C4-2B (cell line): ENCODE measurements at regions not wholly inside any gene's neighbourhood (a gene's known extent, or its start where the extent isn't known, plus 50 kb on each side); places are given as distances from the start of the nearest gene placed in this dataset.

Experiments used
- H3K27ac ChIP-seq: fragments of 450-650 bp; 2 replicates; pipeline ENCODE4 v1.5.1; 2017
- ZFX ChIP-seq: fragments of 450-650 bp; IDR thresholded peaks from 2 replicates; pipeline ENCODE4 v1.6.1; 2017
- TF ChIP-seq, protein P1 (sequence below): fragments of 450-650 bp; conservative IDR thresholded peaks from 2 replicates; pipeline ENCODE4 v1.5.1; 2017; ENCODE audit warnings: mild to moderate bottlenecking

DNA sequence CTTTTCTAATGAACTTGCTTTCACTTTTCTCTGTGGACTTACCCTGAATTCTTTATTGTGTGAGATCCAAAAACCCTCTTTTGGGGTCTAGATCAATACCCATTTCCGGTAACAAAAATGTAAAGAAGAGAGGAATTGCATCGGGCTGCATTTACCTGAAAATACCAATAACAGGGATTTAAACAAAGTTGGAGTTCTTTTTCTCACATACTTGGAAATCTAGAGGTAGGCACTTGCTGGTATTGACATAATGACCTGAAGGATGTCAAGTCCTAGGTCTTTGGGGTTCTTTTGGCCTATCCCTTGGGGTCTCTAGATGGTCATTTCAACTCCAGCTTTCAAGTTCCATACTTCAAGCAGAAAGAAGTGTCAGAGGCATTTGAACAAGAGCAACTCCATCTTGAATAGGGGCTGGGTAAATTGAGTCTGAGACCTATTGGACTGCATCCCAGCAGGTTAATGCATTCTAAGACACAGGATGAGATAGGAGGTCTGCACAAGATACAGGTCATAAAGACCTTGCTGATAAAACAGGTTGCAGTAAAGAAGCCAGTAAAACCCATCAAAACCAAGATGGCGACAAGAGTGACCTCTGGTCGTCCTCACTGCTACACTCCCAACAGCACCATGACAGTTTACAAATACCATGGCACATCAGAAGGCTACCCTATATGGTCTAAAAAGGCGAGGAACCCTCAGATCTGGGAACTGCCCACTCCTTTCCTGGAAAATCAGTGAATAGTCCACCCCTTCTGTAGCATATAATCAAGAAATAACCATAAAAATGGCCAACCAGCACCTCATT, 50.8 kb upstream of the ZNF280D start:
- TF ChIP-seq, protein P1, sequence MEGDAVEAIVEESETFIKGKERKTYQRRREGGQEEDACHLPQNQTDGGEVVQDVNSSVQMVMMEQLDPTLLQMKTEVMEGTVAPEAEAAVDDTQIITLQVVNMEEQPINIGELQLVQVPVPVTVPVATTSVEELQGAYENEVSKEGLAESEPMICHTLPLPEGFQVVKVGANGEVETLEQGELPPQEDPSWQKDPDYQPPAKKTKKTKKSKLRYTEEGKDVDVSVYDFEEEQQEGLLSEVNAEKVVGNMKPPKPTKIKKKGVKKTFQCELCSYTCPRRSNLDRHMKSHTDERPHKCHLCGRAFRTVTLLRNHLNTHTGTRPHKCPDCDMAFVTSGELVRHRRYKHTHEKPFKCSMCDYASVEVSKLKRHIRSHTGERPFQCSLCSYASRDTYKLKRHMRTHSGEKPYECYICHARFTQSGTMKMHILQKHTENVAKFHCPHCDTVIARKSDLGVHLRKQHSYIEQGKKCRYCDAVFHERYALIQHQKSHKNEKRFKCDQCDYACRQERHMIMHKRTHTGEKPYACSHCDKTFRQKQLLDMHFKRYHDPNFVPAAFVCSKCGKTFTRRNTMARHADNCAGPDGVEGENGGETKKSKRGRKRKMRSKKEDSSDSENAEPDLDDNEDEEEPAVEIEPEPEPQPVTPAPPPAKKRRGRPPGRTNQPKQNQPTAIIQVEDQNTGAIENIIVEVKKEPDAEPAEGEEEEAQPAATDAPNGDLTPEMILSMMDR = no peak
- no peak for TF ChIP-seq ZFX
- H3K27ac ChIP-seq = no peak overlapping the region

DNA sequence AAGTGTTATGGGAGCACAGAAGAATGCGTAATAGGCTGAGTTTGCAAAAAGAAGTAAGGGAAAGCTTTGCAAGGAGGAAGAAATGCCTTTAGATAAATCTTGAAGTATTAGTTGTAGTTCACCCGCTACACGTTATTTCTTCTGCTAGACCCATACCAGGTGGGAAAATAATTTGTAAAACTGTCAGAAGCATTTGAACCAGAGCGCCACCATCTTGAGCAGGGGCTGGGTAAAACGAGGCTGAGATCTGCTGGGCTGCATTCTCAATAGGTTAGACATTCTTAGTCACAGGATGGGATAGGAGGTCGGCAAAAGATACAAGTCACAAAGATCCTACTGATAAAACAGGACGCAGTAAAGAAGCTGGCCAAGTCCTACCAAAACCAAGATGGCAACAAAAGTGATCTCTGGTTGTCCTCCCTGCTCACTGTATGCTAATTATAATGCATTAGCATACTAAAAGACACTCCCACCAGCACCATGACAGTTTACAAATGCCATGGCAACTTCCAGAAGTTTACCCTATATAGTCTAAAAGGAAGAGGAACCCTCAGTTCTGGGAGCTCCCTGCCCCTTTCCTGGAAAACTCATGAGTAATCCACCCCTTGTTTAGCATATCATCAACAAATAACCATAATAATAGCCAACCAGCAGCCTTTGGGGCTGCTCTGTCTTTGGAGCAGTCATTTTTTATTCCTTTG, 50.0 kb upstream of the ZNF280D start:
- no peak for TF ChIP-seq ZFX
- TF ChIP-seq, protein P1 = no peak
- H3K27ac ChIP-seq = no peak overlapping the region
